ENCODE measurements at regions not wholly inside any gene's neighbourhood (a gene's known extent, or its start where the extent isn't known, plus 50 kb on each side); places are given as distances from the start of the nearest gene placed in this dataset.

- no peak for TF ChIP-seq EZH2 (IDR thresholded peaks at IDR 0.05; ENCODE audit: low read length, unreplicated experiment)
- TF ChIP-seq, protein P1, sequence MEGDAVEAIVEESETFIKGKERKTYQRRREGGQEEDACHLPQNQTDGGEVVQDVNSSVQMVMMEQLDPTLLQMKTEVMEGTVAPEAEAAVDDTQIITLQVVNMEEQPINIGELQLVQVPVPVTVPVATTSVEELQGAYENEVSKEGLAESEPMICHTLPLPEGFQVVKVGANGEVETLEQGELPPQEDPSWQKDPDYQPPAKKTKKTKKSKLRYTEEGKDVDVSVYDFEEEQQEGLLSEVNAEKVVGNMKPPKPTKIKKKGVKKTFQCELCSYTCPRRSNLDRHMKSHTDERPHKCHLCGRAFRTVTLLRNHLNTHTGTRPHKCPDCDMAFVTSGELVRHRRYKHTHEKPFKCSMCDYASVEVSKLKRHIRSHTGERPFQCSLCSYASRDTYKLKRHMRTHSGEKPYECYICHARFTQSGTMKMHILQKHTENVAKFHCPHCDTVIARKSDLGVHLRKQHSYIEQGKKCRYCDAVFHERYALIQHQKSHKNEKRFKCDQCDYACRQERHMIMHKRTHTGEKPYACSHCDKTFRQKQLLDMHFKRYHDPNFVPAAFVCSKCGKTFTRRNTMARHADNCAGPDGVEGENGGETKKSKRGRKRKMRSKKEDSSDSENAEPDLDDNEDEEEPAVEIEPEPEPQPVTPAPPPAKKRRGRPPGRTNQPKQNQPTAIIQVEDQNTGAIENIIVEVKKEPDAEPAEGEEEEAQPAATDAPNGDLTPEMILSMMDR (conservative IDR thresholded peaks at IDR 0.05; ENCODE audit: low read depth, low read length): no peak
- no peak for TF ChIP-seq EZH2phosphoT487 (IDR thresholded peaks at IDR 0.05; ENCODE audit: borderline replicate concordance, low read length)
- no peaks in the 10 kb centered on the region for H3K9me3 ChIP-seq (ENCODE audit: low read length)
- DNase-seq (peak; percentile 39), ATAC-seq (no peak)
- peaks cover 7% of the 10 kb centered on the region; the same call in 1 of the 2 replicates for H3K27me3 ChIP-seq (ENCODE audit: low read length)
- H3K27ac ChIP-seq (ENCODE audit: low read length): no peak overlapping the region
- no peaks in the 10 kb centered on the region for H3K4me1 ChIP-seq (ENCODE audit: insufficient read depth, low read length)
- H4K20me1 ChIP-seq (ENCODE audit: low read length): no peaks in the 10 kb centered on the region
- no TSS peak for BruUV-seq (replicated peaks)
- H3K79me2 ChIP-seq (ENCODE audit: low read length): no peaks in the 10 kb centered on the region
- no peaks in the 10 kb centered on the region for H3K9me2 ChIP-seq (replicated peaks; ENCODE audit: low read length)
- POLR2A ChIA-PET (ENCODE audit: unreplicated experiment): no interaction called here
- no peak overlapping the region for H3K4me3 ChIP-seq (ENCODE audit: low read length)
- H3K9ac ChIP-seq (ENCODE audit: low read length): no peak overlapping the region
- H3K36me3 ChIP-seq (ENCODE audit: low read depth, low read length): no peaks in the 10 kb centered on the region
- intact Hi-C loops (cut with micrococcal nuclease): no loop called here
- no peak overlapping the region for H2AFZ ChIP-seq (ENCODE audit: low read length)
- no peak overlapping the region for H3K4me2 ChIP-seq (ENCODE audit: low read length)
- CTCF ChIA-PET: no interaction called here
- H3F3A ChIP-seq (ENCODE audit: low read length, unreplicated experiment): no peaks in the 10 kb centered on the region
These were observed 520.4 kb downstream of the BCOR start for GRCh38 chrX:39577206-39577984.

DNA sequence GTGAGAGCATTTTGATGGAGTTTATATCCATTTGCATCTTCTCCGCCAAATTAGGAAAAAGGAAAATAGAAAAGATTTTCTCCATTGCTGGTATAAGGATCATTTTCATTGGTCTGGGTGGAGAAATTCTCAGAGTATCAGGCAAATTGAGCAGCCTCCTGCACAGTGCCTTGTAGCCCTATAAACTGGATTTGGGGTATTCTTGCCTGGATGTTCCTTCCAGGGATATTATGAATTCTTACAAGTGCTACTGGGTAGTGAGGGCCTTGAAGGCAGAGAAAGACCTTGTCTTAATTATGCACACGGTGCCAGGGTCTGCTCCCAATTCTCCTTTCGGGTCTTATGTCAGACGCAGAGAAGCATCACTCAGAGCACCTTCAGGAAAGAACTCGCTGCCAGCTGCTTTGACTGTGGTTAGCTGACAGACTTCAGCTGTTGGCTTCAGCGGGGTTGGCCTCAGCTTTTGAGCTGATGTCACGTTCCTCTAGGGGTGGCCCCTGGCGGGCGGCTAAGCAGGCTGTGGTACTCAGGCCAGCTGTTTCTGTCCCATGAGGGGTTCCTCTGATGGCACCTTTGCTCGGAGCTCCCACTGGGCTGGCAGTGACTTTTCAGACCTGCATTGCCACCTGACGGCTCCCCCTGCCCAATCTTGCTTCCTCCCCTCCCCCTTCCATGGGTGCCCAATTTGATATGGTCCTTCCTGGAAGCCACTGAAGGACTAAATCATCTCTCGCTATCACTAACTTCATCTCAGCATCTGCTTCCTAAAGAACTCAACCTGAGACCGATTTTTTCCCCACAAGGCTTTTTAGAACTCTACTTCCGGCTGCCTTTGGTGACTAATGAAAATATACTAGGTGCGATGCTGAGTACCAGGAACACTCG is 519.5 kb downstream of the BCOR start:
- peaks cover 7% of the 10 kb centered on the region; the same call in 1 of the 2 replicates for H3K27me3 ChIP-seq (ENCODE audit: low read length)
- H3K9me3 ChIP-seq (ENCODE audit: low read length): no peaks in the 10 kb centered on the region
- H3F3A ChIP-seq (ENCODE audit: low read length, unreplicated experiment): no peaks in the 10 kb centered on the region
- H3K9ac ChIP-seq (ENCODE audit: low read length): no peak overlapping the region
- DNase-seq: no peak
- no peaks in the 10 kb centered on the region for H4K20me1 ChIP-seq (ENCODE audit: low read length)
- no TSS peak for BruUV-seq (replicated peaks)
- no peak for TF ChIP-seq EZH2 (IDR thresholded peaks at IDR 0.05; ENCODE audit: low read length, unreplicated experiment)
- TF ChIP-seq EZH2phosphoT487 (IDR thresholded peaks at IDR 0.05; ENCODE audit: borderline replicate concordance, low read length): no peak
- TF ChIP-seq, protein P1 (conservative IDR thresholded peaks at IDR 0.05; ENCODE audit: low read depth, low read length): no peak
- intact Hi-C loops (cut with micrococcal nuclease): no loop called here
- H3K9me2 ChIP-seq (replicated peaks; ENCODE audit: low read length): no peaks in the 10 kb centered on the region
- POLR2A ChIA-PET (ENCODE audit: unreplicated experiment): no interaction called here
- ATAC-seq: no peak
- no peak overlapping the region for H3K4me2 ChIP-seq (ENCODE audit: low read length)
- H3K36me3 ChIP-seq (ENCODE audit: low read depth, low read length): no peaks in the 10 kb centered on the region
- H3K27ac ChIP-seq (ENCODE audit: low read length): no peak overlapping the region
- no peak overlapping the region for H2AFZ ChIP-seq (ENCODE audit: low read length)
- no peaks in the 10 kb centered on the region for H3K79me2 ChIP-seq (ENCODE audit: low read length)
- H3K4me1 ChIP-seq (ENCODE audit: insufficient read depth, low read length): no peaks in the 10 kb centered on the region
- H3K4me3 ChIP-seq (ENCODE audit: low read length): no peak overlapping the region
- CTCF ChIA-PET: no interaction called here
